22Rv1 (cell line): ENCODE measurements at regions not wholly inside any gene's neighbourhood (a gene's known extent, or its start where the extent isn't known, plus 50 kb on each side); places are given as distances from the start of the nearest gene placed in this dataset.
A peak's percentile ranks its signal among the peaks of the same experiment; 100 is the strongest.

ENCODE experiments used
- CTCF ChIP-seq: fragments of 450-650 bp; IDR thresholded peaks from 2 replicates; pipeline ENCODE4 v1.5.1; 2017; ENCODE audit warnings: mild to moderate bottlenecking
- ZFX ChIP-seq: fragments of 450-650 bp; IDR thresholded peaks from 2 replicates; pipeline ENCODE4 v1.6.1; 2017; ENCODE audit warnings: antibody characterized with exemption, borderline replicate concordance

GRCh38 chr6:112780498-112781096, 433.5 kb downstream of the RFPL4B start:
- TF ChIP-seq CTCF: peak; percentile 87
- no peak for TF ChIP-seq ZFX
